Choroid plexus epithelial cell (primary cell): ENCODE measurements at regions not wholly inside any gene's neighbourhood (a gene's known extent, or its start where the extent isn't known, plus 50 kb on each side); places are given as distances from the start of the nearest gene placed in this dataset.

Experiments
- DNase-seq: peaks from one replicate; pipeline ENCODE4 v3.0.0-alpha.2; 2010; ENCODE audit warnings: low read depth
- H3K4me3 ChIP-seq: 2 replicates; pipeline ENCODE4 v1.5.1; 2011; ENCODE audit warnings: low read depth, mild to moderate bottlenecking, control low read depth, low read length, moderate library complexity
- CTCF ChIP-seq: conservative IDR thresholded peaks from 2 replicates; pipeline ENCODE4 v1.5.1; 2011; ENCODE audit warnings: low read depth, mild to moderate bottlenecking, control low read depth, inconsistent platforms, low read length, moderate library complexity

GRCh38 chr2:52327641-52328040, 1295.7 kb upstream of the NRXN1 start:
- no peak for DNase-seq
- TF ChIP-seq CTCF = no peak
- no peak overlapping the region for H3K4me3 ChIP-seq

GRCh38 chr2:52314231-52314630, 1282.3 kb upstream of the NRXN1 start:
- TF ChIP-seq CTCF = no peak
- no peak for DNase-seq
- no peak overlapping the region for H3K4me3 ChIP-seq

GRCh38 chr2:52312486-52312885, 1280.6 kb upstream of the NRXN1 start:
- no peak overlapping the region for H3K4me3 ChIP-seq
- TF ChIP-seq CTCF = no peak
- DNase-seq = no peak

GRCh38 chr2:52311862-52312261, 1279.9 kb upstream of the NRXN1 start:
- DNase-seq = no peak
- TF ChIP-seq CTCF = no peak
- H3K4me3 ChIP-seq = no peak overlapping the region

- no peak for DNase-seq
- no peak for TF ChIP-seq CTCF
- H3K4me3 ChIP-seq = no peak overlapping the region
Measured at GRCh38 chr2:52308156-52308555, 1276.2 kb upstream of the NRXN1 start.

GRCh38 chr2:52294628-52295027, 1262.7 kb upstream of the NRXN1 start:
- DNase-seq = no peak
- no peak for TF ChIP-seq CTCF
- no peak overlapping the region for H3K4me3 ChIP-seq

- H3K4me3 ChIP-seq = no peak overlapping the region
- DNase-seq = no peak
- no peak for TF ChIP-seq CTCF
Measured at GRCh38 chr2:52292801-52293200, 1260.9 kb upstream of the NRXN1 start.
